HepG2 (cell line): ENCODE measurements at regions not wholly inside any gene's neighbourhood (a gene's known extent, or its start where the extent isn't known, plus 50 kb on each side); places are given as distances from the start of the nearest gene placed in this dataset.

Experiments
- BRCA1 ChIP-seq: sonication (generic); formaldehyde crosslinking; IDR thresholded peaks from 2 replicates; pipeline ENCODE4 v1.4.0; 2020; ENCODE audit warnings: missing genetic modification reagents
- CBX1 ChIP-seq: IDR thresholded peaks from one replicate; pipeline ENCODE4 v1.6.1; 2016; ENCODE audit warnings: antibody characterized with exemption, low read depth
- NFKB2 ChIP-seq: sonication (generic); formaldehyde crosslinking; IDR thresholded peaks from 2 replicates; pipeline ENCODE4 v1.4.0; 2020; ENCODE audit warnings: missing genetic modification reagents, borderline replicate concordance
- PAWR ChIP-seq: sonication (generic); formaldehyde crosslinking; IDR thresholded peaks from 2 replicates; pipeline ENCODE4 v1.4.0; 2020; ENCODE audit warnings: missing genetic modification reagents, mild to moderate bottlenecking, borderline replicate concordance
- ZNF549 ChIP-seq: sonication (generic); formaldehyde crosslinking; IDR thresholded peaks from 2 replicates; pipeline ENCODE4 v1.5.0; 2020; ENCODE audit warnings: missing genetic modification reagents
- TF ChIP-seq, protein P1 (sequence below): sonication (generic); formaldehyde crosslinking; IDR thresholded peaks from 2 replicates; pipeline ENCODE4 v1.4.0; 2020; ENCODE audit warnings: missing genetic modification reagents, mild to moderate bottlenecking, borderline replicate concordance
- TF ChIP-seq, protein P2 (sequence below): sonication (generic); formaldehyde crosslinking; IDR thresholded peaks from 2 replicates; pipeline ENCODE4 v1.4.0; 2020; ENCODE audit warnings: missing genetic modification reagents
- TF ChIP-seq, protein P3 (sequence below): sonication (generic); formaldehyde crosslinking; IDR thresholded peaks from 2 replicates; pipeline ENCODE4 v1.9.0; 2021; ENCODE audit warnings: missing genetic modification reagents, mild to moderate bottlenecking, borderline replicate concordance
- TF ChIP-seq, protein P4 (sequence below): sonication (generic); formaldehyde crosslinking; conservative IDR thresholded peaks from 2 replicates; pipeline ENCODE4 v1.5.0; 2020; ENCODE audit warnings: missing genetic modification reagents

DNA sequence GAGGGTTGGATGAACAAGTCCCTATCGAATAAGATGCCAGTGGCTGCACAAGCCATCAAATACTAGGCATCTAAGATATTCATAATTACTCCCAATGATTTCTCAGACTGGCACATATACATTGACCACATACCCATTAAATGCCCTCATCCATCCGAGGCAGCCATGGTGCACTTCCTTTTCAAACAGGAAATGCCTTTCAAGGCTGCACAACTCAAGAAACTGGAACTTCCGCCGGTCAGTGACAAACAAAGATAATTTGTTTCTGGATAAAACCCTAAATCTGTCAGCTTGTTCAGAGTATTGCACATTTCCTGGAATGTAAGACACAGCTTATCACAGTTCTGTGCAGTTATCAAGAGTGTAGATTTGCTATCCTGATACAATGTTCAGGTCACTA is 203.7 kb downstream of the RMST start (continued):
- TF ChIP-seq, protein P1, sequence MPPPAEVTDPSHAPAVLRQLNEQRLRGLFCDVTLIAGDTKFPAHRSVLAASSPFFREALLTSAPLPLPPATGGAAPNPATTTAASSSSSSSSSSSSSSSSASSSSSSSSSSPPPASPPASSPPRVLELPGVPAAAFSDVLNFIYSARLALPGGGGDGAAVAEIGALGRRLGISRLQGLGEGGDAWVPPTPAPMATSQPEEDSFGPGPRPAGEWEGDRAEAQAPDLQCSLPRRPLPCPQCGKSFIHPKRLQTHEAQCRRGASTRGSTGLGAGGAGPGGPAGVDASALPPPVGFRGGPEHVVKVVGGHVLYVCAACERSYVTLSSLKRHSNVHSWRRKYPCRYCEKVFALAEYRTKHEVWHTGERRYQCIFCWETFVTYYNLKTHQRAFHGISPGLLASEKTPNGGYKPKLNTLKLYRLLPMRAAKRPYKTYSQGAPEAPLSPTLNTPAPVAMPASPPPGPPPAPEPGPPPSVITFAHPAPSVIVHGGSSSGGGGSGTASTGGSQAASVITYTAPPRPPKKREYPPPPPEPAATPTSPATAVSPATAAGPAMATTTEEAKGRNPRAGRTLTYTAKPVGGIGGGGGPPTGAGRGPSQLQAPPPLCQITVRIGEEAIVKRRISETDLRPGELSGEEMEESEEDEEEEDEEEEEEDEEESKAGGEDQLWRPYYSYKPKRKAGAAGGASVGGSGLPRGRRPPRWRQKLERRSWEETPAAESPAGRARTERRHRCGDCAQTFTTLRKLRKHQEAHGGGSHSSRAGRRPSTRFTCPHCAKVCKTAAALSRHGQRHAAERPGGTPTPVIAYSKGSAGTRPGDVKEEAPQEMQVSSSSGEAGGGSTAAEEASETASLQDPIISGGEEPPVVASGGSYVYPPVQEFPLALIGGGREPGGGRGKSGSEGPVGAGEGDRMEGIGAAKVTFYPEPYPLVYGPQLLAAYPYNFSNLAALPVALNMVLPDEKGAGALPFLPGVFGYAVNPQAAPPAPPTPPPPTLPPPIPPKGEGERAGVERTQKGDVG (CRISPR knock-in tag) = no peak
- no peak for TF ChIP-seq BRCA1 (CRISPR knock-in tag)
- TF ChIP-seq, protein P2, sequence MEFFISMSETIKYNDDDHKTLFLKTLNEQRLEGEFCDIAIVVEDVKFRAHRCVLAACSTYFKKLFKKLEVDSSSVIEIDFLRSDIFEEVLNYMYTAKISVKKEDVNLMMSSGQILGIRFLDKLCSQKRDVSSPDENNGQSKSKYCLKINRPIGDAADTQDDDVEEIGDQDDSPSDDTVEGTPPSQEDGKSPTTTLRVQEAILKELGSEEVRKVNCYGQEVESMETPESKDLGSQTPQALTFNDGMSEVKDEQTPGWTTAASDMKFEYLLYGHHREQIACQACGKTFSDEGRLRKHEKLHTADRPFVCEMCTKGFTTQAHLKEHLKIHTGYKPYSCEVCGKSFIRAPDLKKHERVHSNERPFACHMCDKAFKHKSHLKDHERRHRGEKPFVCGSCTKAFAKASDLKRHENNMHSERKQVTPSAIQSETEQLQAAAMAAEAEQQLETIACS (CRISPR knock-in tag) = no peak
- TF ChIP-seq, protein P3, sequence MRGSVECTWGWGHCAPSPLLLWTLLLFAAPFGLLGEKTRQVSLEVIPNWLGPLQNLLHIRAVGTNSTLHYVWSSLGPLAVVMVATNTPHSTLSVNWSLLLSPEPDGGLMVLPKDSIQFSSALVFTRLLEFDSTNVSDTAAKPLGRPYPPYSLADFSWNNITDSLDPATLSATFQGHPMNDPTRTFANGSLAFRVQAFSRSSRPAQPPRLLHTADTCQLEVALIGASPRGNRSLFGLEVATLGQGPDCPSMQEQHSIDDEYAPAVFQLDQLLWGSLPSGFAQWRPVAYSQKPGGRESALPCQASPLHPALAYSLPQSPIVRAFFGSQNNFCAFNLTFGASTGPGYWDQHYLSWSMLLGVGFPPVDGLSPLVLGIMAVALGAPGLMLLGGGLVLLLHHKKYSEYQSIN (CRISPR knock-in tag) = no peak
- TF ChIP-seq, protein P4, sequence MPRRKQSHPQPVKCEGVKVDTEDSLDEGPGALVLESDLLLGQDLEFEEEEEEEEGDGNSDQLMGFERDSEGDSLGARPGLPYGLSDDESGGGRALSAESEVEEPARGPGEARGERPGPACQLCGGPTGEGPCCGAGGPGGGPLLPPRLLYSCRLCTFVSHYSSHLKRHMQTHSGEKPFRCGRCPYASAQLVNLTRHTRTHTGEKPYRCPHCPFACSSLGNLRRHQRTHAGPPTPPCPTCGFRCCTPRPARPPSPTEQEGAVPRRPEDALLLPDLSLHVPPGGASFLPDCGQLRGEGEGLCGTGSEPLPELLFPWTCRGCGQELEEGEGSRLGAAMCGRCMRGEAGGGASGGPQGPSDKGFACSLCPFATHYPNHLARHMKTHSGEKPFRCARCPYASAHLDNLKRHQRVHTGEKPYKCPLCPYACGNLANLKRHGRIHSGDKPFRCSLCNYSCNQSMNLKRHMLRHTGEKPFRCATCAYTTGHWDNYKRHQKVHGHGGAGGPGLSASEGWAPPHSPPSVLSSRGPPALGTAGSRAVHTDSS (CRISPR knock-in tag) = no peak
- TF ChIP-seq CBX1 = no peak
- TF ChIP-seq PAWR (CRISPR knock-in tag) = no peak
- TF ChIP-seq NFKB2 (CRISPR knock-in tag) = no peak
- no peak for TF ChIP-seq ZNF549 (CRISPR knock-in tag)
